ENCODE measurements at regions not wholly inside any gene's neighbourhood (a gene's known extent, or its start where the extent isn't known, plus 50 kb on each side); places are given as distances from the start of the nearest gene placed in this dataset.

DNA sequence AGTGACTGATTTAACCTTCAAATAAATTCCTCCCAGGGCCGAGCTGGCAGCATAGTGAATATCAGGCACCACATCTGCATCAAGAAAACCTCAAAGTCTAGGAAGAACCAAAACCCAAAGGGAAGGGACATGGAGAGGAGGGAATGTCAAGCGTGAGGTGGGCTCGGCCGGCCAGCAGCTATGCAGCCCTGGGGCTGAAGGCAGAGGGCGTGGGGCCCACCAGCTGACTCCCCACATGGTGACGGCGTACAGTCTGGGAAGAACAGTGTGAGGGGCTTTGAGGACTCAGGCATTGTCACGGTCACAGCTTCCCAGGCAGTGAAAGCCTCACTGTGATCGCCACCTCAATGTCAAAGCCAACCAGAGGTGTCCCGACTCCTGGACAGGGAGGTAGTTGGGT lies 412.5 kb downstream of the SHANK2 start:
- no peaks in the 10 kb centered on the region for H3K4me1 Mint-ChIP-seq (ENCODE audit: low read depth, unreplicated experiment)
- intact Hi-C loops (cut with micrococcal nuclease; ENCODE audit: unreplicated experiment) = no loop called here
- no peaks in the 10 kb centered on the region for H3K9me3 Mint-ChIP-seq (ENCODE audit: low read depth, unreplicated experiment)
- H3K4me3 Mint-ChIP-seq (ENCODE audit: low read depth, unreplicated experiment) = no peak overlapping the region
- no TSS peak for BruUV-seq (replicated peaks)
- H3K36me3 Mint-ChIP-seq (ENCODE audit: insufficient read depth, unreplicated experiment) = peaks cover 11% of the 10 kb centered on the region
- H3K27ac Mint-ChIP-seq (ENCODE audit: unreplicated experiment) = no peak overlapping the region
- H3K27me3 Mint-ChIP-seq (ENCODE audit: unreplicated experiment) = no peaks in the 10 kb centered on the region
- CTCF ChIA-PET = no interaction called here
- TF ChIP-seq, protein P1, sequence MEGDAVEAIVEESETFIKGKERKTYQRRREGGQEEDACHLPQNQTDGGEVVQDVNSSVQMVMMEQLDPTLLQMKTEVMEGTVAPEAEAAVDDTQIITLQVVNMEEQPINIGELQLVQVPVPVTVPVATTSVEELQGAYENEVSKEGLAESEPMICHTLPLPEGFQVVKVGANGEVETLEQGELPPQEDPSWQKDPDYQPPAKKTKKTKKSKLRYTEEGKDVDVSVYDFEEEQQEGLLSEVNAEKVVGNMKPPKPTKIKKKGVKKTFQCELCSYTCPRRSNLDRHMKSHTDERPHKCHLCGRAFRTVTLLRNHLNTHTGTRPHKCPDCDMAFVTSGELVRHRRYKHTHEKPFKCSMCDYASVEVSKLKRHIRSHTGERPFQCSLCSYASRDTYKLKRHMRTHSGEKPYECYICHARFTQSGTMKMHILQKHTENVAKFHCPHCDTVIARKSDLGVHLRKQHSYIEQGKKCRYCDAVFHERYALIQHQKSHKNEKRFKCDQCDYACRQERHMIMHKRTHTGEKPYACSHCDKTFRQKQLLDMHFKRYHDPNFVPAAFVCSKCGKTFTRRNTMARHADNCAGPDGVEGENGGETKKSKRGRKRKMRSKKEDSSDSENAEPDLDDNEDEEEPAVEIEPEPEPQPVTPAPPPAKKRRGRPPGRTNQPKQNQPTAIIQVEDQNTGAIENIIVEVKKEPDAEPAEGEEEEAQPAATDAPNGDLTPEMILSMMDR (IDR thresholded peaks at IDR 0.05; ENCODE audit: unreplicated experiment) = no peak
- DNase-seq = no peak

DNA sequence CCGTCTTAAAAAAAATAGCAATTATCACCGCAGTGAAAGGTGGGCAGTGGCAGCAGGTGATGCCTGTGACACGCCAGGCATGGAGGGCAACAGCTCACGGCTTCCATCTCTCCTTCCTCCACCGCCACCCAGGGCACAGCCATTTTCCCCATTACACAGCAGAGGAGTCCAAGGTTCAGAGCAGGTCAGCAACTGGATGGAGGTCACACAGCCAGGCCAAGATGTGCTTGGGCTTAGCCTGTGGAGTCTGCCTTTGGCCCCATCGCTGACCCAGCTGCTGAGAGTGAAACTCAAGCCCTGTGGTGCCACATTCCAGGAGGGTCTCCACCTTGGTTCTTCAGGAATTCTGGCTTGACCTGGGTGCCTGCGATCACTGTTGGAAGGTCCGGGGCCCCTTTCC lies 411.1 kb downstream of the SHANK2 start:
- Mint-ChIP-seq H3K4me3 (ENCODE audit: low read depth, unreplicated experiment) (no peak overlapping the region), H3K4me1 (ENCODE audit: low read depth, unreplicated experiment) (no peaks in the 10 kb centered on the region), H3K27ac (ENCODE audit: unreplicated experiment) (no peak overlapping the region), H3K36me3 (ENCODE audit: insufficient read depth, unreplicated experiment) (peaks cover 11% of the 10 kb centered on the region), H3K27me3 (ENCODE audit: unreplicated experiment) (no peaks in the 10 kb centered on the region), H3K9me3 (ENCODE audit: low read depth, unreplicated experiment) (no peaks in the 10 kb centered on the region)
- BruUV-seq (replicated peaks) = no TSS peak
- intact Hi-C loops (cut with micrococcal nuclease; ENCODE audit: unreplicated experiment) = no loop called here
- CTCF ChIA-PET = interaction anchor here (0.6 kb wide), 1 partner anchor 14 kb away, joined by 3 read pairs; no protein-coding TSS in a partner anchor
- no peak for DNase-seq
- TF ChIP-seq, protein P1 (IDR thresholded peaks at IDR 0.05; ENCODE audit: unreplicated experiment) = no peak

- no peaks in the 10 kb centered on the region for H3K9me3 Mint-ChIP-seq (ENCODE audit: low read depth, unreplicated experiment)
- H3K27ac Mint-ChIP-seq (ENCODE audit: unreplicated experiment) = no peak overlapping the region
- BruUV-seq (replicated peaks) = no TSS peak
- H3K4me3 Mint-ChIP-seq (ENCODE audit: low read depth, unreplicated experiment) = no peak overlapping the region
- CTCF ChIA-PET = no interaction called here
- H3K4me1 Mint-ChIP-seq (ENCODE audit: low read depth, unreplicated experiment) = no peaks in the 10 kb centered on the region
- H3K27me3 Mint-ChIP-seq (ENCODE audit: unreplicated experiment) = no peaks in the 10 kb centered on the region
- H3K36me3 Mint-ChIP-seq (ENCODE audit: insufficient read depth, unreplicated experiment) = peaks cover 11% of the 10 kb centered on the region
- intact Hi-C loops (cut with micrococcal nuclease; ENCODE audit: unreplicated experiment) = no loop called here
- DNase-seq = no peak
- TF ChIP-seq, protein P1 (IDR thresholded peaks at IDR 0.05; ENCODE audit: unreplicated experiment) = no peak
These were observed 410.1 kb downstream of the SHANK2 start for GRCh38 chr11:70842256-70842655.

GRCh38 chr11:70842701-70843100 lies 409.7 kb downstream of the SHANK2 start:
- BruUV-seq (replicated peaks) = no TSS peak
- Mint-ChIP-seq H3K27me3 (ENCODE audit: unreplicated experiment) (no peaks in the 10 kb centered on the region), H3K27ac (ENCODE audit: unreplicated experiment) (no peak overlapping the region), H3K4me3 (ENCODE audit: low read depth, unreplicated experiment) (no peak overlapping the region), H3K36me3 (ENCODE audit: insufficient read depth, unreplicated experiment) (peaks cover 11% of the 10 kb centered on the region), H3K4me1 (ENCODE audit: low read depth, unreplicated experiment) (no peaks in the 10 kb centered on the region), H3K9me3 (ENCODE audit: low read depth, unreplicated experiment) (no peaks in the 10 kb centered on the region)
- intact Hi-C loops (cut with micrococcal nuclease; ENCODE audit: unreplicated experiment) = no loop called here
- CTCF ChIA-PET = no interaction called here
- no peak for DNase-seq
- TF ChIP-seq, protein P1 (IDR thresholded peaks at IDR 0.05; ENCODE audit: unreplicated experiment) = no peak

All from Calu3 (cell line).